GM19035 (cell line): ENCODE measurements at regions not wholly inside any gene's neighbourhood (a gene's known extent, or its start where the extent isn't known, plus 50 kb on each side); places are given as distances from the start of the nearest gene placed in this dataset.

Experiments used
- ATAC-seq: cut with Tn5 transposase; IDR thresholded peaks from one replicate; pipeline ENCODE4 v1.9.1; 2021; ENCODE audit not compliant: unreplicated experiment

- no peak for ATAC-seq
These were observed 620.9 kb upstream of the CDH8 start for GRCh38 chr16:62657116-62657515.

- no peak for ATAC-seq
These were observed 616.3 kb upstream of the CDH8 start for GRCh38 chr16:62652441-62653120.

DNA sequence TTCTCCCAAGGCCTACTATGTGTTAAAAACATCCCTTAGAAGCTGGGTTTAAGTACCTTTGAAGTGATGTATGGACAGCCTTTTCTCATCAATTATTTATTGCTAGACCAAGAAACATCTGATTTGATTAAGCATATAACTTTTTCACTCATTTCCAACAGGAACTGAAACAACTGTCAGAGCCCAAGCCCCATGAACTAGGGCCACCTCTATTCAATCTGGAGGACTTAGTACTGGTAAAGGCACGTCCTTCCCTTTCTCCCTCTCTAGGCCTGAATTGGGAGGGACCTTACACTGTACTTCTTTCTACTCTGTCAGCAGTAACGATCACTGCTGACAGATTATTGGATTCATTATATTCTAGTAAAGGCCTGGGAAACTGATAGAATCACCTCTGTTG, 612.0 kb upstream of the CDH8 start:
- no peak for ATAC-seq

DNA sequence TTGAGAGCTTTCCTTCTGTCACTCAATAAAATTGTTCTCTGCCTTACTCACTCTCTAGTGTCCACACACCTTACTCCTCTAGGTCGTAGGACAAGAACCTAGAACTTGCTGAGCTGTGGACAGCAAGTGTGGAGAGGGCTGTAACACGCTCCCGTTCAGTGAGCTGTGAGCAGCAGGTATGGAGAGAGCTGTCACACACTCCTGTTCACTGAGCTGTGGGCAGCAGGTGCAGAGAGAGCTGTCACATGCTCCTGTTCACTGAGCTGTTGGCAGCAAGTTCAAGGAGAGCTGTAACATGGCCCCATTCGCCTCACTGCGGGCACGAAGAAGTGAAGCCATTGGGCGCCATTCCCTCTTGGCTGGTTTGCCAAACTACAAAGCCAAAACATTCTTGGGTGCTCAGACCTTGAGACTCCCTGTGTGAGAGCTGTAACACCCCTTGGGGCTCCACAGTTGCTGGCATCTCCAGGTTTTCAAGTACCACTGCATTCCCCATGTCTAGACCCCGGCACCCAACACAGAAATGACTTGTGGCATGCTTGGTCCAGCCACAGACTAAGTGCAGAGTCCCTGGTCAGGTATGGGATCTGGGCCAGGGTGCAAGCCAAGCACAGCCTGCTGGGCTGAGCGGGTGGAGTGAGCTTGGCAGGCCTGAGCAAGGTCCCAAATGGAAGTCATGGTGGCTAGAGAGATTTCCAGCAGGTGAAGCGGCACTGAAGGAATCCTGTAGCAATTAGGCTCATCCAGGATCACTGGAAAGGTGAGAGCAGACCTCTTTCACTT, 608.0 kb upstream of the CDH8 start:
- ATAC-seq, result no peak

DNA sequence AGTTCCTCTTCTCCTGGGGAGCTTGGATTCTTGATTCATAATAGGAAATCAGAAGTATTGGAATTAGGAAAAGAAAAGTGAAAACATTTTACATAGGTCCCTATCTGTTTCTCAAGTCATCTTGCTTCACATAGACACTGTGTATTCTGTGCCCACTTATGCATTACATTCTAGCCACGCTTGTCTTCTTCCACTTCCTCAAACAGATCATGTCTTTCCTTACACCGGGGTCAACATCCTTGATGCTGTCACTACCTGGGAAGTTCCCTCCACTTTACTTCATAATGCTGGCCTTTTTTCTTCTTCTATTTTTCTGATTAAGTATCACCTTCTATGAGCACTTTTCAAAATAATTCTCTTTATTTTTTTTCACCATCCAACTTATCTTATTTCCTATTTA, 606.4 kb upstream of the CDH8 start:
- ATAC-seq, result no peak

DNA sequence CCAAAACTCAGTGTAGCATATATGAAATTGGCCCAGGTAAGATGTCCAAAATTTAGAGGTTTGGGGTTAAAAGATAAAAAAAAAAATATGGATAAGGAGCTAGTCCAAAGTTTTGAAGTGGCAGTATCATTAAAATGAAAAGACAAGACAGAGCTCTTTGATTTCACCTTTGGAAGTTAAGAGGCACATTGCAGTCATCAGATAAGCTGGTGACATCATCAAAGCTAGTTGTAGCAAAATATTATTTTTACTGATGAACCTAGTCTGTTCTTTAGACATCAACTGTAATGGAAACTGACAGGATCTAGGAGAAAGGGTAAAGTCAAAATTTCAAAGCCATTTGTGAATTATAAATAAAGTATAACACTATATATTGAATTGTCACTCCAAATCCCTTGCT, 603.7 kb upstream of the CDH8 start:
- ATAC-seq, result no peak

GRCh38 chr16:62638964-62639870, 603.0 kb upstream of the CDH8 start:
- no peak for ATAC-seq

DNA sequence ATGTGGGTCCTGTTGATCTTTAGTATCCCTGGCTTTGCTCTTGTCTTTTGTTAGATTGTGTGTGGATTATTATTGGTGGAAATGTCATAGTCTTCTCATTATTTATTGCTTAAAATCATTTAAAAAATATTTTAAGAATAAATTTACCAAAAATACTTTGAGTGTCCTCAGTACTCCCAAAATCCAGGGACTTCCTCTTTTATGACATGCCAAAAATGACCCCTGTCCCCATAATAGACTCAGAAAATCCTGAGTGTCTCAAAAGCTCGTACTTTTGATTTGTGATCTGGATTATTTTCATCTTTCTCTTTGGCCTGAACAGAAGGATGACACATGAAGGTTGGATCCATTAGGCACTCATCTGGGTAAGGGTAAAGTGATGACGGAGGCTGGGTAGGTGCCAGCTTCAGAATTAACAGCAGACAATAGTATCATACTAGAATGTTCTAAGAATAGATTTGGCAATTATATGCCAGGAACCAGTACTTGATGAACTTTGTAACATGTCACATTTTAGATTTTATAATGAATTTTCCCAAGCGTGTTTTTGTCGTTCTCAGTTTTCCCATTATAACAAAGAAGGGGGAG, 602.2 kb upstream of the CDH8 start:
- no peak for ATAC-seq

- ATAC-seq, result no peak
These were observed 589.1 kb upstream of the CDH8 start for GRCh38 chr16:62625326-62625725.

DNA sequence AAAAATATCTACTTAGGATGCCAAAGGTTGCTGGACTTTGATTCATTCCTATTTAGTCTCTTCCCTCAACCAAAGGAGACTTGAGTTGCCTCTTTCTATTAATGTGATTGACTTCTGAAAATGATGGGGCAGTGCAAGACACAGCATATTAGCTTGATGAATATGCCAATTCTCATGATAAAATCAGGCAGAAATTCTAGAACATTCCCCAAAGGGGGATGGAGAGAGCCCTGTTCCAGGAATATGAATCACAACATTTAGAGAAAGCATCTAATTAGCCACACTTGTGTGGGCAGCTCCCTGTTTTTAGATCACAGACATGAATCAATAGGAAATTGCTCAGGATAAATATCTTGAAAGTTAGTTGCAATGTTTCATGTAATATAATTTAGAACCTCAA, 584.0 kb upstream of the CDH8 start:
- no peak for ATAC-seq

DNA sequence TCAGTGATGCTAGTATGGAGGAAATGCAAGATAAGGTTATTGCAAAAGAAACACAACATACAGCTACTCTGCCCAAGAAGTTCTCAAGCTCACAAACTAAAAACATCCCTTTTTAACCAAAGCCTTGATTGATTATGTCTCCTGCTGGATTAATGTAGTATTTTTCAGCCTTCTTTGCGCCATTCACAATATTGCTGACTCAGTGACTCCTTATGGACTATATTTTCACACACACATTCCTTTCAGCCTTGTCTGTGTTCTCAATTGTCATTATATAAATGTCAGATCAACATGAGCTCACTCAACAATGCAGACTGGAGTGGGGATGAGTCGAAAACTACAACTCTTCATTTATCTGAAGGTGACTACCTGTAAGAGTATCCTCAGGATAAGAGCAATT, 579.3 kb upstream of the CDH8 start:
- no peak for ATAC-seq

DNA sequence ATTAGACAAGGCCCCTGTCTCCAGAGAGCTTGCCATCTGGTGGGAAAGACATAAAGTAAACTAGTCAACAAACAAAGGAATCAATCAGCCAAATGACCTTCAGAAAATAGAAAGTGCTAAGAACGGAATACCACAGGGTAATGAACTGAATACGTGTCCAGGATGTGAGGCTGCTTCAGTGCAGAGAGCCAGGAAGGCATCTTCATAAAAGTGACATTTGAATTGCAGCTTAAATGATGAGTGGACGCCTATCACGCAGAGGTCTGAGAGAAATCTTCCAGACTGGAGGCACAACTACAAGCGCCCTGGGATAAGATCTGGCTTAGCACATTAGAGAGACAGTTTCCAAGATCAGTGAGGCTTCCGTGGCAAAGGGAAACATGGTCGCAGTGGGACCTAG, 574.1 kb upstream of the CDH8 start:
- no peak for ATAC-seq

DNA sequence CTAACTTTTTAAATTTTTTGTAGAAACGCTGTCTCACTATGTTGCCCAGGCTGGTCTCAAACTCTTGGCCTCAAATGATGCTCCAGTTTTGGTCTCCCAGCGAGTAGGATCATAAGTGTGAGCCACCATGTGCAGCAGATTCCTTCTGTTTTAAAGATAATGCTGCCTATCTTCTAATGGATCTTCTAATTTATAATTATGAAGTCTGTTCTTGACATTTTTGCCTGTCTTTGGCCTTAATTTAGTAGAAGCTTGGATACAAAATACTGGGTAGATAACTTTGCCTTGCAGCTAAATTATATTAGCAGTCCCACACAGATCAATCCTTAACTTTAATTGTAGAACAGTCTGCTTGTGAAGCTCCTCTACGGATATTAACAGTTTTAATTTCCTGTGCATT, 566.6 kb upstream of the CDH8 start:
- no peak for ATAC-seq

- no peak for ATAC-seq
These were observed 561.6 kb upstream of the CDH8 start for GRCh38 chr16:62597875-62598274.

- ATAC-seq, result no peak
These were observed 560.3 kb upstream of the CDH8 start for GRCh38 chr16:62596584-62596983.

DNA sequence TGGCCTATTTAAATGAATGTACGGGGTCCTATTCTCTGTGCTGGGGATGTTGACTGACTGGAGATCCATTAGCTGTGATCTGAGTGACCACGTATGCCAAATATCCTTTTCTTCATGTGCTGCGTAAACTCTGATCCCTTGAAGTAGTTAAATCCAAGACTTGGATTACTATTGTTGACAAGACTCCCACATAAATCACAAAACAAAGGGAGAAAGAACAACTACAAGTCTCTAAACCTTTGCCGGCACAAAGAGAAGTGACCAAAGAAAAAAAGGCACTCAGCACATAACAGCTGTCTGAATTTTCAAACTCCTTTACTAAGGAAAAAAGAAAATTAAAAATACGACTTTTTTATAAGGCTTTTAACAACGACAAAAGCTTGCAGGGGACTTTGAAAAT, 559.9 kb upstream of the CDH8 start:
- ATAC-seq, result no peak

DNA sequence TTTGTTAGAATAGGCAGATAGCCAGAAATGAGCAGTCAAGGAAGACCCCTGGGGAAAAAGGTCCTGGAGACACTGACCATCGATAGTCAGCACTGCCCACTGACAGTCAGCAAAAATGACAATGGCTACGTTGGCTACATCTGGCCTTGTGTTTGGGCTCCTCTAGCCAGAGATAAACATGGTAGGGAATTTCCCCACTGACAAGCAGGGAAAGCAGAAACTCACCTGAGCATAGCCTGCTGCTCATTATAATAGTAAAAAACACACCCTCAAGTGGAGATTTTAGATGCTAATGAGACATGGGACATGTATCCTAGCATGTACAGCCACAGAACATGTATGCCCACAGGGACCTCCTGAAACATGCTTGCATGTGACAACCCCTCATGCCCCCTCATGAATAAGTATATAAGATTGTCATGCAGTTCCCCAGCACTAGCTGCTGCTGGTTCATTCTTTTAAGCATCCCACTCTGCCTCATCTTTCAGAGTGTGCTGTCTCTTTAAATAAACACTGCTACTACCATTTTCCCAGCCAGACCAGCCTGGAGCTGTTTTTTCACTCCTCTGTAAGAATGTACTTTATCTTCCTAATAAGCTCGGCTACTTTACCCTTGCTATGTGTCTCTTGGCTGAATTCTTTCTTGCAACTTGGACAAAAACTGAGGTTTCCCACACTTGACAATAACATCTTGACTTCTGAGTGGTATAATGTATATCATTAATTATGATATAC, 550.1 kb upstream of the CDH8 start:
- no peak for ATAC-seq

GRCh38 chr16:62585041-62585545, 548.9 kb upstream of the CDH8 start:
- no peak for ATAC-seq

DNA sequence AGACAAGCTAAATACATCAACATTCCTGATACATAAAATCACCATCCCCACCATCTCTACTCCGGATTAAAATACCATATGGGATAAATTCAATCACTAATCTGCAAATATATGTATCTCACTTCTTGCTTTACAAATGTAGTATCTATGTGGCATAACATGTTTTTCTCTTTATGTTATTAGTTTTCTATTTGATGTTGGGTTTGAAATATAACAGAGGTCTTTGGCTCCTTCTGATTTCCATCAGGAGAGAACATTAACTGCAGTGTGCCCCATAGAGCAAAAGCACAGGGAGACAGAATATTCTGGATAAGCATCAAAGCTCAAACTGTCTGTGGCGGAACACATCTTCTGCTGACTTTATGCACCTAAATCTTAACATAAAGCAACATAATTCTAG, 547.2 kb upstream of the CDH8 start:
- no peak for ATAC-seq

DNA sequence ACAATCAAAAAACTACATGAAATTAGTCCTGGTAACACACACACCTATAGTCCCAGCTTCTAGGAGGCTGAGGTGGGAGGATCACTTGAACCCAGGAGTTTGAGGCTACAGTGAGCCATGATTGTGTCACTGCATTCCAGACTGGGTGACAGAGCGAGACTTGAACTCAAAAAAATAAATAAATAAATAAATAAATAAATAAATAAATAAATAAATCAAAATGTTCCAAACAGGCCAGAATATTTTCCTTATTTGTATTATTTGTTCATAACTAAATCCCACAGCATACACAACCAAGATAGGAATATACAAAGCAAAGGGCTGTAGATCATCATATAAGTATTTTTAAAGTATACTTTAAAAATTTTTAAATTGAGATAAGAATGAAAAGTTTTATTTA, 537.2 kb upstream of the CDH8 start:
- ATAC-seq, result no peak

- no peak for ATAC-seq
These were observed 532.7 kb upstream of the CDH8 start for GRCh38 chr16:62568926-62569325.
